A673 (cell line): ENCODE measurements at regions not wholly inside any gene's neighbourhood (a gene's known extent, or its start where the extent isn't known, plus 50 kb on each side); places are given as distances from the start of the nearest gene placed in this dataset.

Experiments
- BruUV-seq: library from RNA; stranded (reverse); fragments of 400-500 nt; replicated peaks from 2 replicates; lab custom pipeline; 2021; lab: Mats Ljungman, UMichigan
- CTCF ChIA-PET: fragments of 300-600 bp; sonication (Branson Sonifier 250); formaldehyde crosslinking; loops from one replicate; lab custom pipeline; 2022; ENCODE audit warnings: antibody characterized with exemption; lab: Charles Lee
- POLR2A ChIA-PET: fragments of 300-600 bp; sonication (Branson Sonifier 250); formaldehyde crosslinking; loops from one replicate; lab custom pipeline; 2022; ENCODE audit warnings: antibody characterized with exemption; ENCODE audit not compliant: low non-redundant PET; lab: Charles Lee
- DNase-seq: peaks from one replicate; pipeline ENCODE4 v3.0.0-alpha.2; 2015; ENCODE audit warnings: low spot score
- H3K27ac ChIP-seq: fragments of 200-600 bp; sonication (generic); 2 replicates; pipeline ENCODE4 v1.5.1; 2016; ENCODE audit warnings: mixed run types, low read depth, mild to moderate bottlenecking, mixed read lengths, antibody characterized with exemption, low read length; ENCODE audit not compliant: poor library complexity, severe bottlenecking
- H3K27me3 ChIP-seq: fragments of 200-600 bp; sonication (generic); replicated peaks from 2 replicates; pipeline ENCODE4 v1.6.1; 2017; ENCODE audit warnings: mixed run types, low read depth, mild to moderate bottlenecking, mixed read lengths, antibody characterized with exemption, low read length; ENCODE audit not compliant: insufficient read depth, poor library complexity
- H3K36me3 ChIP-seq: fragments of 200-600 bp; sonication (generic); 2 replicates; pipeline ENCODE4 v1.6.1; 2016; ENCODE audit warnings: mixed run types, mild to moderate bottlenecking, mixed read lengths, antibody characterized with exemption, low read length; ENCODE audit not compliant: insufficient read depth, poor library complexity, severe bottlenecking
- H3K4me1 ChIP-seq: fragments of 200-600 bp; sonication (generic); 2 replicates; pipeline ENCODE4 v1.6.1; 2017; ENCODE audit warnings: mixed run types, mild to moderate bottlenecking, mixed read lengths, antibody characterized with exemption, low read length; ENCODE audit not compliant: insufficient read depth, poor library complexity, severe bottlenecking
- H3K4me3 ChIP-seq: fragments of 200-600 bp; sonication (generic); 2 replicates; pipeline ENCODE4 v1.5.1; 2016; ENCODE audit warnings: low read depth, mixed run types, mild to moderate bottlenecking, mixed read lengths, low read length; ENCODE audit not compliant: poor library complexity, severe bottlenecking
- H3K9me3 ChIP-seq: fragments of 200-600 bp; sonication (generic); 2 replicates; pipeline ENCODE4 v1.6.1; 2016; ENCODE audit warnings: mixed run types, low read depth, mild to moderate bottlenecking, mixed read lengths, antibody characterized with exemption, low read length; ENCODE audit not compliant: poor library complexity, severe bottlenecking
- EZH2 ChIP-seq: fragments of 200-600 bp; sonication (generic); IDR thresholded peaks from 2 replicates; pipeline ENCODE4 v1.6.1; 2017; ENCODE audit warnings: borderline replicate concordance, low read depth, mild to moderate bottlenecking, mixed read lengths, antibody characterized with exemption, low read length; ENCODE audit not compliant: poor library complexity, severe bottlenecking
- intact Hi-C: fragments of 100-400 bp; cut with micrococcal nuclease; formaldehyde crosslinking; loops from one replicate; pipeline ENCODE4 v1.10.0; 2022; ENCODE audit not compliant: unreplicated experiment
- TF ChIP-seq, protein P1 (sequence below): fragments of 300-800, 200-600 bp; sonication (generic); conservative IDR thresholded peaks from 2 replicates; pipeline ENCODE4 v1.5.1; 2017; ENCODE audit warnings: low read depth, mild to moderate bottlenecking, antibody characterized with exemption, low read length, moderate library complexity, mixed read lengths

DNA sequence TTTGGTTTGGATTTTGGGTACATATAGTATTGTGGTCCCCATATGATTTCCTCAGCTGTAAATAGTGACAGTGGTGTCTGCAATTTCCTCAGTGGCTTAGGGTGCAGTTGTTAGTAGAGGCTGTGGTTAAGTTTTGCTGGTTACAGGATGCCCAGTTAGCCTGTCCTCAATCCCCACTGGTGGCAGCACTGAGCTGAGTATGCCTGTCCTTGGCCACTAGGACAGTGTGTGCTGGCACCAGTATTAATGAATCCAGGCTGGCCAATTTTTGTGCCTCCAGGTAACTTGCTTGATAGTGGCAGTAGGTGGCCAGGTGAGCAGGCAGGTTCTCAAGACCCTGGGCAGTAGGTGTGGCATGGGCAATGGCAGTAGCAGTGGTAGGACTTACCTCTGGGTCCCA, 973.1 kb downstream of the TMEM182 start:
- H3K9me3 ChIP-seq = peaks cover 25% of the 10 kb centered on the region
- DNase-seq = no peak
- no peaks in the 10 kb centered on the region for H3K4me1 ChIP-seq
- H3K4me3 ChIP-seq = no peak overlapping the region
- no TSS peak for BruUV-seq
- ChIA-PET CTCF (no interaction called here), POLR2A (no interaction called here)
- H3K27me3 ChIP-seq = peaks cover 7% of the 10 kb centered on the region
- intact Hi-C loops = no loop called here
- no peak for TF ChIP-seq EZH2
- TF ChIP-seq, protein P1, sequence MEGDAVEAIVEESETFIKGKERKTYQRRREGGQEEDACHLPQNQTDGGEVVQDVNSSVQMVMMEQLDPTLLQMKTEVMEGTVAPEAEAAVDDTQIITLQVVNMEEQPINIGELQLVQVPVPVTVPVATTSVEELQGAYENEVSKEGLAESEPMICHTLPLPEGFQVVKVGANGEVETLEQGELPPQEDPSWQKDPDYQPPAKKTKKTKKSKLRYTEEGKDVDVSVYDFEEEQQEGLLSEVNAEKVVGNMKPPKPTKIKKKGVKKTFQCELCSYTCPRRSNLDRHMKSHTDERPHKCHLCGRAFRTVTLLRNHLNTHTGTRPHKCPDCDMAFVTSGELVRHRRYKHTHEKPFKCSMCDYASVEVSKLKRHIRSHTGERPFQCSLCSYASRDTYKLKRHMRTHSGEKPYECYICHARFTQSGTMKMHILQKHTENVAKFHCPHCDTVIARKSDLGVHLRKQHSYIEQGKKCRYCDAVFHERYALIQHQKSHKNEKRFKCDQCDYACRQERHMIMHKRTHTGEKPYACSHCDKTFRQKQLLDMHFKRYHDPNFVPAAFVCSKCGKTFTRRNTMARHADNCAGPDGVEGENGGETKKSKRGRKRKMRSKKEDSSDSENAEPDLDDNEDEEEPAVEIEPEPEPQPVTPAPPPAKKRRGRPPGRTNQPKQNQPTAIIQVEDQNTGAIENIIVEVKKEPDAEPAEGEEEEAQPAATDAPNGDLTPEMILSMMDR = no peak
- H3K27ac ChIP-seq = no peak overlapping the region
- no peaks in the 10 kb centered on the region for H3K36me3 ChIP-seq

DNA sequence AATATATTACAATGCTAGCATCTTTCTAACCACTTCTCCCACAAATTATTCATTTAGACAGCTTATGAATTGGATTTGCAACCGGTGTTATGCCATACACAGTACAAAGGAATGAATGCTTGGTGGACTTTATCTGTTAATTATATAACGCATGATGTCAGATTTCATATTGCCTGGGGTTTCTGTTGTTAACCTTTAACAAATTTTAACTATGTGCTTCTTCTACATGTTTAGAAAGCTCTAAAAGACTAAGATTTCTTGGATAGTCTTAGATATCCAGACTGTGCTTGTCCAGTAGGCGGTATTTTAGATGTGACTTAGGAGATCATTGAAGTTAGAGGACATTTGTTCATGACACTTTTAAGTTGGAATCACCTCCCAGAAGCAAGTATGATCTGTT, 976.3 kb downstream of the TMEM182 start:
- POLR2A ChIA-PET = no interaction called here
- Histone ChIP-seq H3K4me3 (no peak overlapping the region), H3K36me3 (no peaks in the 10 kb centered on the region), H3K27me3 (peaks cover 7% of the 10 kb centered on the region), H3K9me3 (peaks cover 20% of the 10 kb centered on the region), H3K4me1 (no peaks in the 10 kb centered on the region), H3K27ac (no peak overlapping the region)
- CTCF ChIA-PET = no interaction called here
- BruUV-seq = no TSS peak
- TF ChIP-seq, protein P1 = no peak
- no peak for TF ChIP-seq EZH2
- DNase-seq = no peak
- intact Hi-C loops = no loop called here

DNA sequence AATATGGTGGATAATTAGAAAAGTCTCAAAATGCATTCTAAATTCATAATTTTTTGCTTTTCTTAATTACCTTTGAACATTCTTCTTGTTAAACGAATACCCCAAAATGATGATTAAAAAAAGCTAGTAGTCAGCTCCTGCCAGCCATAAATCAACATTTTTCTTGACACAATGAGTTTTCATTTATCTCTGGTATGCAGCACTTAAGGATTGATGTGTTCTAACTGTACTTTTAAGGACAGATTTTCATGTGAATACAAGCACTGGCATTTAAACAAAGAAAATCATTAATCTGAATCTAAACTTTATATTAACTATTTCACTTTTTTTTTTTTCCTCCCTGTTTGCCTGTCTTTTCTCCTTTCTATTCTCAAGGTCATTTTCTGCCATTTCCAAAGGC, 976.8 kb downstream of the TMEM182 start:
- Histone ChIP-seq H3K9me3 (peaks cover 16% of the 10 kb centered on the region), H3K4me3 (no peak overlapping the region), H3K27me3 (peaks cover 7% of the 10 kb centered on the region), H3K4me1 (no peaks in the 10 kb centered on the region), H3K27ac (no peak overlapping the region), H3K36me3 (no peaks in the 10 kb centered on the region)
- POLR2A ChIA-PET = no interaction called here
- TF ChIP-seq, protein P1 = no peak
- TF ChIP-seq EZH2 = no peak
- no TSS peak for BruUV-seq
- no peak for DNase-seq
- CTCF ChIA-PET = no interaction called here
- intact Hi-C loops = no loop called here
